ENCODE measurements at regions not wholly inside any gene's neighbourhood (a gene's known extent, or its start where the extent isn't known, plus 50 kb on each side); places are given as distances from the start of the nearest gene placed in this dataset.

DNA sequence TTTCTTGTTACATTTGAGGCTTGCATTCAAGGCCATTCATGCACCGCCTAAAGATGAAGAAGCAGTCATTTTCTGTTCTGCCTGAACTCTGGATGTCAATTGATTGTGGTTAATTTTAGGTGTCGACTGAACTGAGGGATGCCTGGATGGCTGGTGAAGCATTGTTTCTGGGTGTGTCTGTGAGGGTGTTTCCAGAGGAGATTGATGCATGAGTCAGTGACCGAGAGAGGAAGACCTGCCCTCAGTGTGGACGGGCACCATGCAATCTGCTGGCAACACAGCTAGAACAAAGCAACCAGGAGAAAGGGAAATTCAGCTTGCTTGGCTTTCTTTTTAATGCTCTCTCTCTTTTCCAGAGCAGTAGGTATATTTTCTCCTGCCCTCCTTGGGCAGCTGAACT, 164.1 kb upstream of the ECI2 start:
- H3K27ac ChIP-seq = no peak overlapping the region
- H3K4me1 ChIP-seq = peaks cover 12 to 14% of the 10 kb centered on the region in 2 donors
- no peaks in the 10 kb centered on the region for H3K36me3 ChIP-seq
- no peaks in the 10 kb centered on the region for H3K9me3 ChIP-seq
- TF ChIP-seq, protein P1, sequence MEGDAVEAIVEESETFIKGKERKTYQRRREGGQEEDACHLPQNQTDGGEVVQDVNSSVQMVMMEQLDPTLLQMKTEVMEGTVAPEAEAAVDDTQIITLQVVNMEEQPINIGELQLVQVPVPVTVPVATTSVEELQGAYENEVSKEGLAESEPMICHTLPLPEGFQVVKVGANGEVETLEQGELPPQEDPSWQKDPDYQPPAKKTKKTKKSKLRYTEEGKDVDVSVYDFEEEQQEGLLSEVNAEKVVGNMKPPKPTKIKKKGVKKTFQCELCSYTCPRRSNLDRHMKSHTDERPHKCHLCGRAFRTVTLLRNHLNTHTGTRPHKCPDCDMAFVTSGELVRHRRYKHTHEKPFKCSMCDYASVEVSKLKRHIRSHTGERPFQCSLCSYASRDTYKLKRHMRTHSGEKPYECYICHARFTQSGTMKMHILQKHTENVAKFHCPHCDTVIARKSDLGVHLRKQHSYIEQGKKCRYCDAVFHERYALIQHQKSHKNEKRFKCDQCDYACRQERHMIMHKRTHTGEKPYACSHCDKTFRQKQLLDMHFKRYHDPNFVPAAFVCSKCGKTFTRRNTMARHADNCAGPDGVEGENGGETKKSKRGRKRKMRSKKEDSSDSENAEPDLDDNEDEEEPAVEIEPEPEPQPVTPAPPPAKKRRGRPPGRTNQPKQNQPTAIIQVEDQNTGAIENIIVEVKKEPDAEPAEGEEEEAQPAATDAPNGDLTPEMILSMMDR (IDR thresholded peaks at IDR 0.05) = no peak
- no peak for TF ChIP-seq POLR2A (IDR thresholded peaks at IDR 0.05)
- DNase-seq = no peak
- intact Hi-C loops (cut with DNase I) = no loop called here
- no peak overlapping the region for H3K4me3 ChIP-seq (replicated peaks in 1 of 3)
- no peaks in the 10 kb centered on the region for H3K27me3 ChIP-seq
- WGBS, 2 donors = 93 to 94% methylated on average over 4 of the region's 4 CpGs

- H3K36me3 ChIP-seq = no peaks in the 10 kb centered on the region
- DNase-seq = peak; percentile 75 to 82
- 50 to 54% methylated on average over 7 of the region's 7 CpGs for WGBS, 2 donors
- no peak overlapping the region for H3K4me3 ChIP-seq (replicated peaks in 1 of 3)
- no peaks in the 10 kb centered on the region for H3K27me3 ChIP-seq
- H3K9me3 ChIP-seq = no peaks in the 10 kb centered on the region
- peak overlapping the region in 1 of 3 donors; percentile 49 for H3K27ac ChIP-seq
- H3K4me1 ChIP-seq = peaks cover 12 to 14% of the 10 kb centered on the region in 2 donors
- intact Hi-C loops (cut with DNase I) = no loop called here
- no peak for TF ChIP-seq POLR2A (IDR thresholded peaks at IDR 0.05)
- TF ChIP-seq, protein P1 (IDR thresholded peaks at IDR 0.05) = no peak
Measured at GRCh38 chr6:4297348-4297747, 162.0 kb upstream of the ECI2 start.

DNA sequence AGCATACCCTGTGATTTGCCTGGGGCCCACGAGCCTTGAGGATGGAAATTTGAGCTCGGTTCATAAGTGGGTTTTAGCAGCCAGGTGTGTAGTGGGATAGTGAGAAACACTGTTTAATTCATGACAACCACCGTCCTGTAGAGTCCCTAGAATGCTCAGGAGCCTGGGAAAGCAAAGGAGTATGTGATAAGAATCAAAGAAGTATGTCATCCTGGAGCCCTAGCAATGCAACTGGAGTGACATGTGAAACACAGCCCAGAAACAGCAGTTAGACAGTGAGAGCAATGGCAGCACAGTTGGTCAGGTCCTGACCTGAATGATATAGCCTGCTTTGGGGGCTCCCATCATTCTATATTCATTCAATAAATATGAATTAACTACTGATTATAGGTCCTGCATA, 161.2 kb upstream of the ECI2 start:
- TF ChIP-seq POLR2A (IDR thresholded peaks at IDR 0.05) = no peak
- TF ChIP-seq, protein P1 (IDR thresholded peaks at IDR 0.05) = no peak
- Histone ChIP-seq H3K9me3 (no peaks in the 10 kb centered on the region), H3K36me3 (no peaks in the 10 kb centered on the region), H3K27me3 (no peaks in the 10 kb centered on the region), H3K27ac (no peak overlapping the region), H3K4me1 (peaks cover 12 to 14% of the 10 kb centered on the region in 2 donors), H3K4me3 (replicated peaks in 1 of 3) (no peak overlapping the region)
- intact Hi-C loops (cut with DNase I) = no loop called here
- WGBS, 2 donors = 70 to 87% methylated on average over 3 of the region's 3 CpGs
- no peak for DNase-seq

- H3K4me1 ChIP-seq = peaks cover 12 to 14% of the 10 kb centered on the region in 2 donors
- no peak overlapping the region for H3K27ac ChIP-seq
- H3K9me3 ChIP-seq = no peaks in the 10 kb centered on the region
- intact Hi-C loops (cut with DNase I) = no loop called here
- no peaks in the 10 kb centered on the region for H3K36me3 ChIP-seq
- no peak for DNase-seq
- no peak overlapping the region for H3K4me3 ChIP-seq (replicated peaks in 1 of 3)
- H3K27me3 ChIP-seq = no peaks in the 10 kb centered on the region
- TF ChIP-seq, protein P1 (IDR thresholded peaks at IDR 0.05) = no peak
- TF ChIP-seq POLR2A (IDR thresholded peaks at IDR 0.05) = no peak
- 87 to 90% methylated on average over 2 of the region's 2 CpGs for WGBS, 2 donors
Measured at GRCh38 chr6:4295783-4296155, 160.4 kb upstream of the ECI2 start.

GRCh38 chr6:4295058-4295782, 159.8 kb upstream of the ECI2 start:
- 94 to 95% methylated on average over 10 of the region's 10 CpGs for WGBS, 2 donors
- DNase-seq = no peak
- H3K27me3 ChIP-seq = no peaks in the 10 kb centered on the region
- H3K4me1 ChIP-seq = peaks cover 12 to 14% of the 10 kb centered on the region in 2 donors
- H3K9me3 ChIP-seq = no peaks in the 10 kb centered on the region
- H3K27ac ChIP-seq = no peak overlapping the region
- TF ChIP-seq, protein P1 (IDR thresholded peaks at IDR 0.05) = no peak
- no peak for TF ChIP-seq POLR2A (IDR thresholded peaks at IDR 0.05)
- H3K36me3 ChIP-seq = no peaks in the 10 kb centered on the region
- intact Hi-C loops (cut with DNase I) = no loop called here
- no peak overlapping the region for H3K4me3 ChIP-seq (replicated peaks in 1 of 3)
